H1 (cell line): ENCODE measurements at regions not wholly inside any gene's neighbourhood (a gene's known extent, or its start where the extent isn't known, plus 50 kb on each side); places are given as distances from the start of the nearest gene placed in this dataset.

Experiments
- CTCF ChIA-PET: fragments of 300-600 bp; sonication (Branson Sonifier 250); formaldehyde crosslinking; loops from one replicate; lab custom pipeline; 2021; ENCODE audit not compliant: partially characterized antibody; lab: Charles Lee
- POLR2A ChIA-PET: fragments of 300-600 bp; sonication (Branson Sonifier 250); formaldehyde crosslinking; loops from one replicate; lab custom pipeline; 2021; ENCODE audit warnings: inconsistent platforms; ENCODE audit not compliant: partially characterized antibody; lab: Charles Lee
- DNase-seq, 2 experiments: peaks; one replicate each; pipeline versions ENCODE4 v3.0.0 to v3.0.0-alpha.2; 2010 to 2022; ENCODE audit warnings: low spot score in 2 of 2, low read depth in 1 of 2, mixed read lengths in 1 of 2
- FAIRE-seq: peaks from 2 replicates; lab custom pipeline; 2011; peaks lifted over from hg19 to GRCh38; lab: Jason Lieb, UNC
- H2AFZ ChIP-seq: 2 replicates; pipeline ENCODE4 v1.8.1; 2012; ENCODE audit warnings: low read length, inconsistent platforms
- H2AK5ac ChIP-seq: 2 replicates; pipeline ENCODE4 v1.6.1; 2013; ENCODE audit warnings: low read depth, low read length
- H2BK120ac ChIP-seq: replicated peaks from 2 replicates; pipeline ENCODE3; 2013; ENCODE audit warnings: low read depth, low read length, inconsistent platforms
- H2BK12ac ChIP-seq: 2 replicates; pipeline ENCODE4 v1.6.1; 2013; ENCODE audit warnings: low read depth, low read length
- H2BK15ac ChIP-seq: 2 replicates; pipeline ENCODE4 v1.6.1; 2013; ENCODE audit warnings: low read length
- H2BK20ac ChIP-seq: 2 replicates; pipeline ENCODE4 v1.6.1; 2013; ENCODE audit warnings: low read length
- H2BK5ac ChIP-seq: 2 replicates; pipeline ENCODE4 v1.6.1; 2013; ENCODE audit warnings: low read depth, low read length
- H3K14ac ChIP-seq: 2 replicates; pipeline ENCODE4 v1.6.1; 2013; ENCODE audit warnings: inconsistent platforms; ENCODE audit not compliant: insufficient read length
- H3K18ac ChIP-seq: 2 replicates; pipeline ENCODE4 v1.6.1; 2013; ENCODE audit warnings: low read length; ENCODE audit errors: extremely low read depth
- H3K23ac ChIP-seq: 2 replicates; pipeline ENCODE4 v1.6.1; 2013; ENCODE audit warnings: inconsistent platforms; ENCODE audit not compliant: insufficient read length
- H3K23me2 ChIP-seq: 2 replicates; pipeline ENCODE4 v1.6.1; 2013; ENCODE audit warnings: low read depth, low read length
- H3K27ac ChIP-seq: 2 replicates; pipeline ENCODE4 v1.6.1; 2011; ENCODE audit warnings: low read depth, low read length, inconsistent platforms
- H3K27me3 ChIP-seq, 4 experiments: replicated peaks in 1 of 4; 1 replicate in 1 of 4; 2 replicates in 3 of 4; pipeline versions ENCODE4 v1.6.1 to v1.8.1; 2011 to 2013; ENCODE audit warnings: low read length in 3 of 4, mild to moderate bottlenecking in 3 of 4, inconsistent platforms in 2 of 4, mixed read lengths in 2 of 4, moderate library complexity in 1 of 4; ENCODE audit not compliant: control insufficient read depth in 3 of 4, insufficient read depth in 3 of 4; ENCODE audit errors: extremely low read depth in 1 of 4
- H3K36me3 ChIP-seq, 4 experiments: 2 replicates each; pipeline versions ENCODE4 v1.6.1 to v1.8.1; 2011 to 2013; ENCODE audit warnings: mild to moderate bottlenecking in 4 of 4, low read length in 3 of 4, moderate library complexity in 2 of 4, control low read depth in 1 of 4, inconsistent platforms in 1 of 4; ENCODE audit not compliant: insufficient read depth in 4 of 4, control insufficient read depth in 2 of 4
- H3K4ac ChIP-seq: replicated peaks from 2 replicates; pipeline ENCODE3; 2013; ENCODE audit warnings: low read length, low read depth, mixed read lengths, inconsistent platforms; ENCODE audit not compliant: insufficient read length
- H3K4me1 ChIP-seq, 4 experiments: replicated peaks in 1 of 4; 1 replicate in 1 of 4; 2 replicates in 3 of 4; pipeline versions ENCODE4 v1.6.1 to v1.8.1; 2011 to 2013; ENCODE audit warnings: low read length in 3 of 4, inconsistent platforms in 2 of 4, mixed read lengths in 1 of 4; ENCODE audit not compliant: insufficient read depth in 4 of 4, control insufficient read depth in 3 of 4
- H3K4me2 ChIP-seq, 2 experiments: 2 replicates each; pipeline versions ENCODE4 v1.6.1 to v1.8.1; 2011 to 2013; ENCODE audit warnings: low read depth in 2 of 2, low read length in 2 of 2, control low read depth in 1 of 2, inconsistent platforms in 1 of 2, mild to moderate bottlenecking in 1 of 2; ENCODE audit not compliant: insufficient read depth in 1 of 2
- H3K4me3 ChIP-seq, 4 experiments: fragments of 200-600, 300-600 bp in 1 of 4; sonication (generic), shearing (Covaris generic), sonication (Bioruptor Twin) in 1 of 4; 2 replicates each; pipeline versions ENCODE4 v1.5.1 to v1.8.1; 2011 to 2016; ENCODE audit warnings: low read length in 4 of 4, low read depth in 3 of 4, control low read depth in 2 of 4, inconsistent platforms in 2 of 4, mild to moderate bottlenecking in 2 of 4, mixed read lengths in 1 of 4, moderate library complexity in 1 of 4; ENCODE audit not compliant: insufficient read depth in 2 of 4; ENCODE audit errors: extremely low read depth in 1 of 4
- H3K56ac ChIP-seq: replicated peaks from 2 replicates; pipeline ENCODE3; 2013; ENCODE audit warnings: low read depth, mild to moderate bottlenecking, mixed read lengths, low read length, inconsistent platforms; ENCODE audit not compliant: insufficient read length
- H3K79me1 ChIP-seq: 2 replicates; pipeline ENCODE4 v1.6.1; 2013; ENCODE audit warnings: low read depth, low read length, control low read depth
- H3K79me2 ChIP-seq, 2 experiments: 2 replicates each; pipeline versions ENCODE4 v1.6.1 to v1.8.1; 2012 to 2013; ENCODE audit warnings: low read length in 2 of 2, mild to moderate bottlenecking in 2 of 2, inconsistent platforms in 1 of 2; ENCODE audit not compliant: insufficient read depth in 2 of 2, control insufficient read depth in 1 of 2
- H3K9ac ChIP-seq, 4 experiments: replicated peaks in 1 of 4; 1 replicate in 1 of 4; 2 replicates in 3 of 4; pipeline versions ENCODE4 v1.6.1 to v1.8.1; 2011 to 2013; ENCODE audit warnings: low read depth in 3 of 4, low read length in 3 of 4, control low read depth in 2 of 4, mild to moderate bottlenecking in 2 of 4, moderate library complexity in 2 of 4, inconsistent platforms in 1 of 4; ENCODE audit errors: extremely low read depth in 1 of 4
- H3K9me3 ChIP-seq, 2 experiments: 2 replicates each; pipeline versions ENCODE4 v1.6.1 to v1.8.1; 2012 to 2013; ENCODE audit warnings: mild to moderate bottlenecking in 2 of 2, moderate library complexity in 2 of 2, control low read depth in 1 of 2, inconsistent platforms in 1 of 2, low read depth in 1 of 2, low read length in 1 of 2, mixed read lengths in 1 of 2; ENCODE audit not compliant: insufficient read depth in 2 of 2
- H4K20me1 ChIP-seq, 2 experiments: replicated peaks in 1 of 2; 2 replicates each; pipeline versions ENCODE3 to v1.8.1; 2011 to 2013; ENCODE audit warnings: inconsistent platforms in 2 of 2, low read length in 2 of 2, mild to moderate bottlenecking in 1 of 2; ENCODE audit not compliant: insufficient read depth in 2 of 2, control insufficient read depth in 1 of 2
- H4K5ac ChIP-seq: 2 replicates; pipeline ENCODE4 v1.6.1; 2013; ENCODE audit warnings: low read length, low read depth, mixed read lengths, inconsistent platforms; ENCODE audit not compliant: insufficient read length
- H4K8ac ChIP-seq: 2 replicates; pipeline ENCODE4 v1.8.0; 2013; ENCODE audit warnings: mild to moderate bottlenecking, moderate library complexity, low read length, inconsistent platforms; ENCODE audit not compliant: insufficient read depth; ENCODE audit errors: extremely low read depth
- H4K91ac ChIP-seq: replicated peaks from 2 replicates; pipeline ENCODE3; 2013; ENCODE audit warnings: low read length, mixed read lengths, inconsistent platforms; ENCODE audit not compliant: insufficient read length
- BCL11A ChIP-seq, 2 experiments: IDR thresholded peaks; one replicate each; pipeline ENCODE4 v1.6.1; 2011; ENCODE audit warnings: low read depth in 2 of 2, low read length in 2 of 2, mild to moderate bottlenecking in 2 of 2
- EP300 ChIP-seq, 2 experiments: IDR thresholded peaks; 1 replicate in 1 of 2; 2 replicates in 1 of 2; pipeline ENCODE4 v1.6.1; 2011 to 2012; ENCODE audit warnings: low read depth in 2 of 2, low read length in 2 of 2, mild to moderate bottlenecking in 2 of 2, borderline replicate concordance in 1 of 2, inconsistent platforms in 1 of 2, moderate library complexity in 1 of 2
- FOSL1 ChIP-seq: IDR thresholded peaks from 2 replicates; pipeline ENCODE4 v1.6.1; 2011; ENCODE audit warnings: mild to moderate bottlenecking, low read depth, low read length, moderate library complexity; ENCODE audit not compliant: insufficient read depth
- JUND ChIP-seq: IDR thresholded peaks from 2 replicates; pipeline ENCODE4 v1.6.1; 2011; ENCODE audit warnings: mild to moderate bottlenecking, improper control_type of control experiment, low read length
- KDM4A ChIP-seq: IDR thresholded peaks from one replicate; pipeline ENCODE4 v1.7.1; 2012; ENCODE audit warnings: low read depth, mild to moderate bottlenecking, moderate library complexity, low read length, inconsistent platforms; ENCODE audit not compliant: severe bottlenecking
- NRF1 ChIP-seq: IDR thresholded peaks from 2 replicates; pipeline ENCODE4 v1.6.1; 2011; ENCODE audit warnings: mild to moderate bottlenecking, low read depth, low read length, improper control_type of control experiment
- RXRA ChIP-seq: IDR thresholded peaks from 2 replicates; pipeline ENCODE4 v1.6.1; 2011; ENCODE audit warnings: low read depth, mild to moderate bottlenecking, low read length, moderate library complexity; ENCODE audit not compliant: insufficient read depth
- SIRT6 ChIP-seq: IDR thresholded peaks from one replicate; pipeline ENCODE4 v1.7.1; 2012; ENCODE audit warnings: low read length, inconsistent platforms
- SRF ChIP-seq: IDR thresholded peaks from 2 replicates; pipeline ENCODE4 v1.6.1; 2011; ENCODE audit warnings: mild to moderate bottlenecking, low read depth, low read length, moderate library complexity
- YY1 ChIP-seq: IDR thresholded peaks from 2 replicates; pipeline ENCODE4 v1.6.1; 2011; ENCODE audit warnings: low read depth, mild to moderate bottlenecking, low read length
- TF ChIP-seq, protein P1 (sequence below): IDR thresholded peaks from 2 replicates; pipeline ENCODE4 v1.6.1; 2012; ENCODE audit warnings: inconsistent platforms
- TF ChIP-seq, protein P2 (sequence below): IDR thresholded peaks from 2 replicates; pipeline ENCODE4 v1.6.1; 2012; ENCODE audit warnings: inconsistent platforms

DNA sequence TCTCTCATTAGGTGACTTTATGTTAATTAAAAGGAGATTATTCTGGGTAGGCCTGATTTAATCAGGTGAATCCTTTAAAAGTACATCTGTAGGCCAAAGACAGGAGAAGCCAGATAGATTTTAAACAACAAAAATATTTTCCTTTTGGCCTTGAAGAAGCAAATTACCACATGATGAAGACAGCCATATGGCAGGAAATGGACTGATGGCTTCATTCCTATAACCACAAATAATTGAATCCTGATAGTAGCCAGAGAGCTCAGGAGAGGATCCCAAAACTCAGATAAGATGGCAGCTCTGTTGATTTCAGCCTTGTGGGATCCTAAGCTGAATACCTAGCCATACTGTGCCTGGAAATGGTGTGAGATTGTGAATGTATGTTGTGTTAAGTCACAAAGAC lies 66.1 kb upstream of the PRKX start:
- H3K9ac ChIP-seq = no peak overlapping the region
- DNase-seq (no peak), FAIRE-seq (no peak)
- no peaks in the 10 kb centered on the region for H3K79me1 ChIP-seq
- no peaks in the 10 kb centered on the region for H4K20me1 ChIP-seq
- no peak overlapping the region for H3K23ac ChIP-seq
- H2BK15ac ChIP-seq = no peak overlapping the region
- no peak overlapping the region for H3K4me2 ChIP-seq
- H3K23me2 ChIP-seq = no peaks in the 10 kb centered on the region
- H2BK20ac ChIP-seq = no peak overlapping the region
- no peaks in the 10 kb centered on the region for H3K27me3 ChIP-seq
- no peak overlapping the region for H3K14ac ChIP-seq
- no peaks in the 10 kb centered on the region for H3K36me3 ChIP-seq
- H3K4me3 ChIP-seq = no peak overlapping the region
- H3K18ac ChIP-seq = no peak overlapping the region
- no peaks in the 10 kb centered on the region for H3K9me3 ChIP-seq
- H2BK12ac ChIP-seq = no peak overlapping the region
- CTCF ChIA-PET = no interaction called here
- H2AFZ ChIP-seq = no peak overlapping the region
- no peak overlapping the region for H4K91ac ChIP-seq
- no peak overlapping the region for H3K27ac ChIP-seq
- H4K8ac ChIP-seq = no peak overlapping the region
- no peak overlapping the region for H4K5ac ChIP-seq
- no peak overlapping the region for H2BK5ac ChIP-seq
- H3K4ac ChIP-seq = no peak overlapping the region
- POLR2A ChIA-PET = no interaction called here
- no peak overlapping the region for H2AK5ac ChIP-seq
- TF ChIP-seq SRF (no peak), FOSL1 (no peak), EP300 (IDR thresholded peaks at IDR 0.05; ENCODE audit: borderline replicate concordance in 1 of 2, low read depth in 2 of 2, low read length in 2 of 2) (no peak), YY1 (no peak), KDM4A (no peak), SIRT6 (no peak), BCL11A (IDR thresholded peaks at IDR 0.05; ENCODE audit: low read depth in 2 of 2, low read length in 2 of 2) (no peak), NRF1 (no peak), JUND (no peak), RXRA (no peak)
- TF ChIP-seq, protein P1, sequence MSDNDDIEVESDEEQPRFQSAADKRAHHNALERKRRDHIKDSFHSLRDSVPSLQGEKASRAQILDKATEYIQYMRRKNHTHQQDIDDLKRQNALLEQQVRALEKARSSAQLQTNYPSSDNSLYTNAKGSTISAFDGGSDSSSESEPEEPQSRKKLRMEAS = no peak
- TF ChIP-seq, protein P2, sequence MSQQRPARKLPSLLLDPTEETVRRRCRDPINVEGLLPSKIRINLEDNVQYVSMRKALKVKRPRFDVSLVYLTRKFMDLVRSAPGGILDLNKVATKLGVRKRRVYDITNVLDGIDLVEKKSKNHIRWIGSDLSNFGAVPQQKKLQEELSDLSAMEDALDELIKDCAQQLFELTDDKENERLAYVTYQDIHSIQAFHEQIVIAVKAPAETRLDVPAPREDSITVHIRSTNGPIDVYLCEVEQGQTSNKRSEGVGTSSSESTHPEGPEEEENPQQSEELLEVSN = no peak
- no peak overlapping the region for H3K56ac ChIP-seq
- no peak overlapping the region for H2BK120ac ChIP-seq
- no peaks in the 10 kb centered on the region for H3K79me2 ChIP-seq
- H3K4me1 ChIP-seq = no peaks in the 10 kb centered on the region
